ENCODE measurements at regions not wholly inside any gene's neighbourhood (a gene's known extent, or its start where the extent isn't known, plus 50 kb on each side); places are given as distances from the start of the nearest gene placed in this dataset.

- TF ChIP-seq POLR2A (IDR thresholded peaks at IDR 0.05), result no peak
- TF ChIP-seq CTCF (IDR thresholded peaks at IDR 0.05), result no peak
Observed at GRCh38 chr7:47153058-47153457, 428.9 kb downstream of the TNS3 start.

All from thyroid gland (tissue), 4 donors.